ENCODE measurements at regions not wholly inside any gene's neighbourhood (a gene's known extent, or its start where the extent isn't known, plus 50 kb on each side); places are given as distances from the start of the nearest gene placed in this dataset.

- TF ChIP-seq CTCF (IDR thresholded peaks at IDR 0.05): no peak
- no peak for TF ChIP-seq POLR2A (IDR thresholded peaks at IDR 0.05)
Observed at GRCh38 chr11:134800130-134800529, 388.1 kb upstream of the B3GAT1 start.

Measured in lower leg skin (tissue), 3 donors.